ENCODE measurements at regions not wholly inside any gene's neighbourhood (a gene's known extent, or its start where the extent isn't known, plus 50 kb on each side); places are given as distances from the start of the nearest gene placed in this dataset.

GRCh38 chr6:82761674-82762345, 303.8 kb downstream of the UBE3D start:
- intact Hi-C loops (cut with DNase I): no loop called here
- no peaks in the 10 kb centered on the region for H3K36me3 ChIP-seq
- no peak for DNase-seq
- no peak overlapping the region for H3K27ac ChIP-seq
- 72 to 78% methylated on average over 2 of the region's 2 CpGs for WGBS, 2 donors
- ATAC-seq: no peak
- no peak for TF ChIP-seq CTCF (IDR thresholded peaks at IDR 0.05)
- peaks cover 0 to 4% (median 0%) of the 10 kb centered on the region in 11 donors for H3K9me3 ChIP-seq
- H3K27me3 ChIP-seq: no peaks in the 10 kb centered on the region
- no peak overlapping the region for H3K4me3 ChIP-seq
- H3K4me1 ChIP-seq: no peaks in the 10 kb centered on the region

- 86 to 93% methylated on average over 1 of the region's 1 CpG for WGBS, 2 donors
- no peak for DNase-seq
- ATAC-seq: no peak
- intact Hi-C loops (cut with DNase I): no loop called here
- Histone ChIP-seq H3K36me3 (no peaks in the 10 kb centered on the region), H3K27ac (no peak overlapping the region), H3K4me1 (no peaks in the 10 kb centered on the region), H3K9me3 (no peaks in the 10 kb centered on the region), H3K4me3 (no peak overlapping the region), H3K27me3 (no peaks in the 10 kb centered on the region)
- no peak for TF ChIP-seq CTCF (IDR thresholded peaks at IDR 0.05)
Observed at GRCh38 chr6:82766476-82766875, 299.2 kb downstream of the UBE3D start.

- no peak for ATAC-seq
- no peak for DNase-seq
Observed at GRCh38 chr6:82767037-82767436, 298.6 kb downstream of the UBE3D start.

GRCh38 chr6:82767447-82767846, 298.2 kb downstream of the UBE3D start:
- Histone ChIP-seq H3K27me3 (no peaks in the 10 kb centered on the region), H3K4me3 (no peak overlapping the region), H3K9me3 (no peaks in the 10 kb centered on the region), H3K27ac (no peak overlapping the region), H3K4me1 (no peaks in the 10 kb centered on the region), H3K36me3 (no peaks in the 10 kb centered on the region)
- 77 to 80% methylated on average over 4 of the region's 4 CpGs for WGBS, 2 donors
- DNase-seq (no peak), ATAC-seq (no peak)
- intact Hi-C loops (cut with DNase I): no loop called here
- TF ChIP-seq CTCF (IDR thresholded peaks at IDR 0.05): no peak

More at GRCh38 chr6:82767037-82767436, 298.6 kb downstream of the UBE3D start:
- intact Hi-C loops (cut with DNase I): no loop called here
- H3K9me3 ChIP-seq: no peaks in the 10 kb centered on the region
- no peaks in the 10 kb centered on the region for H3K36me3 ChIP-seq
- H3K4me3 ChIP-seq: no peak overlapping the region
- WGBS, 2 donors: 73 to 78% methylated on average over 5 of the region's 5 CpGs
- TF ChIP-seq CTCF (IDR thresholded peaks at IDR 0.05): no peak
- H3K4me1 ChIP-seq: no peaks in the 10 kb centered on the region
- H3K27me3 ChIP-seq: no peaks in the 10 kb centered on the region
- H3K27ac ChIP-seq: no peak overlapping the region

Measured in heart right ventricle (tissue), 16 donors.